GM18909 (cell line): ENCODE measurements at regions not wholly inside any gene's neighbourhood (a gene's known extent, or its start where the extent isn't known, plus 50 kb on each side); places are given as distances from the start of the nearest gene placed in this dataset.

ENCODE experiments used
- ATAC-seq: cut with Tn5 transposase; IDR thresholded peaks from one replicate; pipeline ENCODE4 v1.9.1; 2021; ENCODE audit warnings: mild to moderate bottlenecking; ENCODE audit not compliant: unreplicated experiment, poor library complexity

GRCh38 chr1:57719274-57719673 lies 295.4 kb upstream of the DAB1 start:
- ATAC-seq: no peak

DNA sequence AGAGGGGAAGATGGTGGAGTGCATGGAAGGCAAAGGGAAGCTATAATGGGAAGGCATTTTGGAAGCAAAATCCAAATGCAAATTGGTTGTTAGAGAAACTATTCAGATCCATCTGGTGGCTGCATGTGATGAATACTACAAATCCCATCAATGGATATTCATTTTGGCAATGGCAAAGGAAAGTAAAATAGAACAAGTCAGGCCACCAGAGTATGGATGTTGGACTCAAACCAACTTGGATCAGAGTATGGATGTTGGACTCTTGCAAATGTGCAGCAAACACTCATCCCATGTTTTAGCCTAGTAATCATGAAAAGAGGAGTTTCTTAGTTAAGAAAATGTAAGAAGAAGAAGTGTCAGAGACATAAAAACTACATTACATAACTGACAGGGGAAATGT lies 289.6 kb upstream of the DAB1 start:
- ATAC-seq: no peak

GRCh38 chr1:57712846-57713245 lies 289.0 kb upstream of the DAB1 start:
- ATAC-seq: no peak

- no peak for ATAC-seq
Observed at GRCh38 chr1:57711326-57711725, 287.5 kb upstream of the DAB1 start.

DNA sequence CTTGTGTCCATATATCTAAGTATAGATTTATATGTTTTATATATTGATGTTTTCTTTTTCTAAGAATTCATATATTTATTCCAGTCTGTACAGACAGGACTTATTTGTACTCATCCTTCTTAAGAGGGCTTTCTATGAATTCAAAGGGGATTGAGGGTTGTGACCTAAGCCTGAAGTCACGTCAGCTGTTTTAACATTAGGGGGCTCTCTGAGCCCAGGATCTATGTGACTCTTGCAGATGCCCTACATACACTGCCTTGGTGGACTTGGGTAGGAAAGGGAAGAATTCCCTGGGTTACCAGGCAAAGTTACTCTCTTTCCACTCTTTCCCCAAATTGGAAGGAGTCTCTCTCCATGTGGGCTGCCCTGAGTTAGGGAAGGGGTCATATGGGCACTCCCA lies 283.8 kb upstream of the DAB1 start:
- ATAC-seq: no peak

DNA sequence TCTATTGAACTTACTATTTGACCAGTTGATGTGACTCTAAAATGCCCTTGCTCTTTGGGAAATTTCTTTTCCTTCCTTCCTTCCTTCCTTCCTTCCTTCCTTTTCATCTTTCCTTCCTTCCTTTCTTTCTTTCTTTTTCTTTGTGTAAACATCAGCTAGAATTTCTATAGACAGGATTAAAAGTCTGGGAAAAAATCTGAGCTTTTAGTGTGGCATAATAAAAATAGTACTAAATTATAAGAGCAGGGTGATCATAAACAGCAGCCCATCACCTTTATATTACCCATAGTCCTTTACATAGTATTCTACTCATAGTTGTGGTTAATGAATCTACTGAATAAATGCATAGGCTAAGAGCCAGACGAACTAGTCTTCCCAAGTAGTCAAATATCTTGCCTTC lies 281.0 kb upstream of the DAB1 start:
- ATAC-seq: no peak

GRCh38 chr1:57704231-57704630 lies 280.4 kb upstream of the DAB1 start:
- no peak for ATAC-seq

DNA sequence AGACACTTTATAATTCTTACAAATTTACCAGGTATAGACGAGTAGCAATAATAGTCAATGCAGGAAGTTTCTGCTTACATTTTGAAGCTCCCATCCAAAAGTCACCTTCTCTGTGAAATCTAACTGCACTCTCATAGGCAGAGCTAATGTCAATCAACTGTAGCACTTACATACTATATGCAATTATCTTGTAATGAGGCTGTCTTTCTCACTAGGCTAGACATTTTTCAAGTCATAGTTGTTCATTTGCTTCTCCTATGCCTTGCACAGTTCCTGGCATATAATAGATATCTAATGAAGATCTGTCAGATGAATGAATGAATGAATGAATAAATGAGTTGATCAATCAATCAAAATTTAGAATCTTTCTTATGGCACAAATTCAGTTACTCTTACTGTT lies 273.0 kb upstream of the DAB1 start:
- ATAC-seq: no peak

- no peak for ATAC-seq
Observed at GRCh38 chr1:57696043-57696442, 272.2 kb upstream of the DAB1 start.

GRCh38 chr1:57686306-57686705 lies 262.4 kb upstream of the DAB1 start:
- no peak for ATAC-seq

DNA sequence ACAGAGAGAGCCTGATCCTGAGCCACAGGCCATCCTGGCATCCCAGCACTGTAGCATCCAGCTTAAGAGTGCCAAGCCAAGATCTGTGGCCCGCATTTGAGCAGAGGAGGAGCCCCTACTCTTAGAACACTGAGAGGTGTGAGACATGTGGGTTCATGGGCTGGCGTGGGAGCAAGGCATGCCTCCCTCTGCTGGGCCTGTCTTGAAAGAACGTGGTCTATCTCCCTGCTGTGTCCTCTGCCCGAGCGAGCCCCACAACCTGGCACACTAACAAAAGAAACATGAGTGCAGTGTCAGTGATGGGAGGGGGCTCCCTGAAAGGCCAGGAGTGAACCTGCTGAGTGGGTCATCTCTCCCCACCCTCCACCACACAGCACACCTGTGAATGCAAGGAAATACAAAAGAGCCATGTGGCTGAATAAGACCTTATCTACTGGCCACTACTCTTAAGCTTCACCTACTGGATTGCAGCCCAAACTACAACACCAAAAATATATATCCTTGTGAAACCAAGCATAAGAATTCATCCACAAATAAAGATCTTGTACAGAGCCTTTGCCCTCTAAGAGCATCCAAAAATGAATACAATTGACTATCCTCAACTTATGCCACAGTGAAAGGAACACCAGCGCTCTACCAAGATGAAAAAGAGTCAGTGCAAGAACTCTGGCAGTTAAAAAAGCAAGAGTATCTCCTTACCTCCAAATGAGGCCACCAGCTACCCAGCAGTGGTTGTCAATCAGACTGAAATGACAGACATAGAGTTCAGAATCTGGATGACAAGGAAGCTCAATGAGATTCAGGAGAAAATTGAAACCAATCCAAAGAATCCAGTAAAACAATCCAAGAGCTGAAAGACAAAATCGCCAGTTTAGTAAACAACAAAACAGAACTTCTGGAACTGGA lies 259.4 kb upstream of the DAB1 start:
- no peak for ATAC-seq

GRCh38 chr1:57678138-57678537 lies 254.3 kb upstream of the DAB1 start:
- no peak for ATAC-seq

DNA sequence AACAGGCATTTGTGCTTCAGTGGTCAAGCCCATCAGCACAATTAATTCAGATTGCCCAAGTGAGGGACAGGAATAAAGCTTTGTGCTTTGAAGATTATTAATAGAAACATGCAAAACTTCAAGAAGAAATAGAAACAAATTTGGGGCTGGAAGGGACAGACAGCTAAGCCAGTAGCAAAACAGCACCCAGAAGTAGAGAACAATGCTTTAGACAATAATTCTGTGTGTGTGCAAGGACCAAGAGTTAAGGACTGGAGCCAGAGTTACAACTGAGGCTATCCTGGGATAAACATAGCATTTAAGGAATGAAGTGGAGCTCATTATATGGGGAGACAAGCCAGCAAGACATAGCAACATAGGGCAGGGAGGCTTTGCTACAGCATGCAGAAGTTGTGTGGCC lies 251.9 kb upstream of the DAB1 start:
- ATAC-seq: no peak

DNA sequence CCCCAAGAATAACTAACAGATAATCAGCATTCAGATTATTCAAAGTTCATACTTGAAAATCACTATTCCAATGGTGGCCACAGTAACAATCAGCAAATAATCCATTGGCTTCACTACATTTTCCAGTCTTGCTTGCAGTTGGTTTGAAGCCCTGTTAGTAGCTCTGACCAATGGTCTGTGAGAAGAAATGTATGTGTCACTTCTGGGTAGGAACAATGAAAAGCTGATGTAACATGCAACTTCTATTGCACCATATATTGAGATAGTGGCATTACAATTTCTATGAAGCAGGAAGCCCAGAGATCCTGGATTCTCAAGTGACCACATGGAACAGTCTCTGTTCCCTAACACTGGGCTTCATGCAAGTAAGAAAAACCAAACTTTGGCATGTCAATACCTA lies 250.9 kb upstream of the DAB1 start:
- no peak for ATAC-seq

DNA sequence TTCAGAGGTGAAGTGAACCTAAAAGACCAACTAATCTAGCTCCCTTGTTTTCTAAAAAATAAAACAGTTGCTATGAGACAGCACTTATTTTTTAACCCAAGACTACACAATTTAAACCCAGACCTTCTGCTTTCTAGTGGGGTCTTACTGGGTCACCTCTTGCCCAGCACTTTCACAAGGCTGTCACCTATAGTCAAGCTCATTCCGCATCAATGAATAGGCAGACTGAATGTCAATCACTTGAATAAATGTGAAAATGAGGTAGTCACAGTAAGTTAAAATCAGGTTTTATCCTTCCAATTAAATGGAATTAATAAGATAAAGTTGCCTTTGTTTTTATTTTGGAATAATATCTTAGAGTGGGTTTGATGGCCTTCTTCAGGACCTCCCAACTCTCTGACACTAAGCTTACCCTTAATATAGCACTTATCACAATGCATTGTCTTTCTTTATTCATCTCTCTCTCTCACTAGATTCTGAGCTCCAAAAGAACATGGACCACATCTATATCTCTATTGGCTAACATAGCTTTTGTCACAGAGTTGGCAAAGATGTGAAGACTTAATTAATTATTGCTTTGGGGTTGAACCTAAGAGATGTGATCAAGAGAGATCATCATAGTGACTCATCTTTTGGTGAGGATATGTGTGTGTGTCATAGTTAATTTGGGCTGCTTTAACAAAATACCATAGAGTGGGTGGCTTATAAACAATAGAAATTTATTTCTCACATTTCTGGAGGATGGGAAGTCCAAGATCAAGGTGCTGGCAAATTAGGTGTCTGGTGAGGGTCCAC lies 248.7 kb upstream of the DAB1 start:
- ATAC-seq: no peak

- no peak for ATAC-seq
Observed at GRCh38 chr1:57671750-57672149, 247.9 kb upstream of the DAB1 start.

DNA sequence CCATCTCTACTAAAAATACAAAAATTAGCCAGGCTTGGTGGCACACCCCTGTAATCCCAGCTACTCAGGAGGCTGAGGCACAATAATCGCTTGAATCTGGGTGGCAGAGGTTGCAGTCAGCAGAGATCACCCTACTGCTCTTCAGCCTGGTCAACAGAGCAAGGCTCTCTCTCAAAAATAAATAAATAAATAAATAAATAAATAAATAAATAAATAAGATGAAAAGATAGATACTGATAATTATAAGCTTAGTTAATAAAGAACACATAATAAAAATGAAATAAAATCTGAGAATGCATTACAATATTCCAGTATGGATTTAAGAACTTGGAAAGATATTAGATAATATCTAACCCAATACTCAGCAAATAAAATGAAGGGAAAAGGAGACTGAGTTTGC lies 235.9 kb upstream of the DAB1 start:
- no peak for ATAC-seq

DNA sequence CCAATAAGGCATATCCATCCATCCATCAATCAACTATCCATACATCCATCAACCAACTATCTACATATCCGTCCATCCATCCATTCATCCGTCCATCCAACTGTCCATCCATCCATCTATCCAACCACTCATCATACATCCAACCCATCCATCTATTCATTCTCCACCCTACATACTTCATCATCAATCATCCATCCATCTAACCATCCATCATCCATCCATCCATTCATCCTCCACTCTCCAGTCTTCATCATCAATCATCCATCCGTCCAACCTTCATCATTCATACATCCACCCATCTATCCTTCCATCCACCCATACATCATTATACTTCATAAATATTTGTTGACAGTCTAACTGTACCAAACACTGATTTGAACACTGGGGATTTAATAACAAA lies 231.3 kb upstream of the DAB1 start:
- ATAC-seq: no peak

DNA sequence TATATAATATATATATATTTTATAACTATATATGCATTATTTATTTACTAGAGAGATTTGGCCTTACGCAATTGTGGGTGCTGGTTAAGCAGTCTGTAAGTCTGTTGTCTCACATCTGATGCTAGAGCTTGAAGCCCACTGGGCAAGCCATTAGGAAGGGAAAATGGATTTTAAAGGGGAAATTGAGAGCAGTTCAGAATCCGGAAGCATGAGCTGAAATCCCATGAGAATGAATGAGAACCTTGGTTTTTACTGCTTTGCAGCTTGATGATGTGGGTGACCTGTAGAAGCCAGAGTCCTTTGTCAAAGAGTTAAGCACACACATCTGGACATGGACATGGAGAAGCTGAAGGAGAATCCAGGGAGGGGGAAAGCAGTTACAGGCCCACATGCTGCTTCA lies 220.8 kb upstream of the DAB1 start:
- ATAC-seq: no peak

DNA sequence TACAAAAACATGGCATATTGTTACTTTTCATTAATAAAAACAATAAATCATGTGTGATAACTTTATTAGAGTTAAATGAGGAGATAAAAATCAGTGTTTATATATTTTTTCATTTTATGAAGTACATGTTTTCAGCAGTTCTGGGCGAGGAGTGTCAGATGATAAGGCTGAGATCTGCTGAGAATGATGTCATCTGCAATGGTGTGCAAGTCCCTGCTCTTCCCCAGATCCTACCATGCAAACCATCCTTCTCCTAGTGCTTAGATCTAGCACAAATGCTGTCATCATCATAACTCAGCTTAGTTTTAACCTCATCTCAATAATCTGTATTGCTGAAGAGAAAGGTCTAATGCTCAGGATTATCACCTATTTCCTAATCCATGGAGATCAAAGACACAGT lies 214.4 kb upstream of the DAB1 start:
- ATAC-seq: no peak

- no peak for ATAC-seq
Observed at GRCh38 chr1:57637155-57637554, 213.3 kb upstream of the DAB1 start.

GRCh38 chr1:57633881-57634280 lies 210.0 kb upstream of the DAB1 start:
- no peak for ATAC-seq
